ENCODE measurements at regions not wholly inside any gene's neighbourhood (a gene's known extent, or its start where the extent isn't known, plus 50 kb on each side); places are given as distances from the start of the nearest gene placed in this dataset.

- TF ChIP-seq CTCF (conservative IDR thresholded peaks at IDR 0.05) = no peak
- no peak for TF ChIP-seq ZFX (IDR thresholded peaks at IDR 0.05)
Measured at GRCh38 chr13:28582225-28582891, 76.6 kb upstream of the POMP start.
